HG03196 (cell line): ENCODE measurements at regions not wholly inside any gene's neighbourhood (a gene's known extent, or its start where the extent isn't known, plus 50 kb on each side); places are given as distances from the start of the nearest gene placed in this dataset.

Experiments
- ATAC-seq: cut with Tn5 transposase; IDR thresholded peaks from one replicate; pipeline ENCODE4 v1.9.1; 2021; ENCODE audit not compliant: unreplicated experiment

DNA sequence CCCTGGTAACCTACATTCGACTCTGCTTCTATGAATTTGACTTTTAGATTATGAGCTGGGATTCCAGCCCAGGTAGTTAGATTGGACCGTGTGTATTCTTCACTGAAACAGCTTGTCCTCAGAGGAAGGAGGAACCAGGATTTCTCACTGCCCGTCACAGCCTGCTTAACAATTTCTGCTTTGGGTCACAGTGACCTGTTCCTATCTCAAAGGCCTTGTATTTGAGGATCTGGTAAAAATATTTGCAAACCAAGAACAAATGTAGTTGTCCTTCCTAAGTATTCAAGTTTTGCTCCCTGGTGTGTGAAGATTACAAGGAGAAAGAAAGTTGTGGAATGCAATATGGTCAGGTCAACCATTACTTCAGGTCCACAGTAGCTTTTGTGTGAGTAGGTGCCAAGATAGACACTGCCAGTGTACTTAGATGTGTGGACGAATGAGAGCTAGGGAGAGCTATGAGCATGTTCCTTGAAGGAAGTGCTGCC, 55.1 kb downstream of the KIF4B start:
- no peak for ATAC-seq

DNA sequence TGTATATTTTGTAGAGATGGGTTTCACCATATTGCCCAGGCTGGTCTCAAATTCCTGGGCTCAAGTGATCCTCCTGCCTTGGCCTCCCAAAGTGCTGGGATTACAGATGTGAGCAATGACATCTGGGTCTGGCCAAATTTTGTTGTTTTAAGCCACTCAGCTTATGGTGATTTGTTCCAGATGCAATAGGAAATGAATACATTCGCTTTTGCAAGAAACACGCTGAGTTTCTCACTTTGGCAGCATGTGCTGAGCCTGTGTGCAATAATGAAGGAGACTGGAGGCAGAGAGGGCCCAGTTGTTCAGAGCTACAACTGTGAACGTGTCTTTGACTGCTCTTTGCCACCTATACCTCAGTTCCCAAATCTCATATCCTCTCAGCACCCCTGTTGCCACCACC, 56.4 kb downstream of the KIF4B start:
- ATAC-seq: no peak

DNA sequence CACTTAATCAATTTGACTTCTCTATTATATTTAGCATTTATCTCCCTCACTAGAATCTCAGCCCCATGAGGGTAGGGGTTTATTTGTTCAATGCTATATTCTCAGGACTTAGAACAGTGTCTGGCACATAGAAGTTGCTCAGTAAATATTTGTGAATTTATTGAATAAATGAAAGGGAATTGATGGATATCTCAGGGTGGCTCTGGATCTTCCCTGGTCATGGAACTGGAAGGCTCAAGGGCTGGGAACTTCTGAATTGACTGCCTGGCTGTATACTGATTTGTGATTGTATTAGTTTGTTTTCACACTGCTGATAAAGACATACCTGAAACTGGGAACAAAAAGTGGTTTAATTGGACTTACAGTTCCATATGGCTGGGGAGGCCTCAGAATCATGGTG, 57.2 kb downstream of the KIF4B start:
- no peak for ATAC-seq

DNA sequence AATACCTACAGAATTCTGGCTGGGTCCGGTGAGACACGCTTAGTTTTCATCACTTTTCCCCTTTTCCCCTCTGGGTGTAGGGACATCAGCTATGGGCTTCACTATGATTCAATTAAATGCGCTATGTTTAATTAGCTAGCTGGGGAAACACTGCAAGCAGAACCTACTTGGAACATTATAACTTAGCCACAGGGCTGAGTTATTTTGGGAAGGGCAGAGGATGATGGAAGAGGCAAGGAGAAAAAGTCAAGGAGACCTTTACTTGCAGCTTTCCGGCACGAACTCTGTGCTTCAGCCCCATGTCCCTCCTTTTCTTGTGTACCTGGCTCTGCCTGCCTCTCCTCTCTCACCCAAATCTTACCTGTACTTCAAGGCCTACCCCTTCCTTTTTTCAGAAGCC, 62.8 kb downstream of the KIF4B start:
- no peak for ATAC-seq

DNA sequence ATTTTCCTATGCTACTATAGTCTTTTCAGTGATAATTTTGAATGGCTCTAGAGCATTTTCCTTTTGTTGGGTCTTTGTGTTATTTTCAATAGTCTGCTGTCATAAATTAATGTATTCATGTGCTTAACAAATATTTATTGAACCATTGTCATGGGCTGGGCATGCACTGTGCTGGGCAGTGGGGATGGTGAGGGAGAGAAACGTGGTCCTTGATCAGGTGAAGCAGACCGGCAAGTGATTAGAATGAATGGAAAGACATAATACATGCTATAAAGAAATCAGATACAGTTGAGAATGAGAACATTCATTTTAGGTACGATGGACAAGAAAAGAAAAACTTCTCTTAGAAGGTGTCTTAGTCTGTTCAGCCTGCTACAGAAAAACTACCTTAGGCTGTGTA, 66.1 kb downstream of the KIF4B start:
- ATAC-seq: no peak

DNA sequence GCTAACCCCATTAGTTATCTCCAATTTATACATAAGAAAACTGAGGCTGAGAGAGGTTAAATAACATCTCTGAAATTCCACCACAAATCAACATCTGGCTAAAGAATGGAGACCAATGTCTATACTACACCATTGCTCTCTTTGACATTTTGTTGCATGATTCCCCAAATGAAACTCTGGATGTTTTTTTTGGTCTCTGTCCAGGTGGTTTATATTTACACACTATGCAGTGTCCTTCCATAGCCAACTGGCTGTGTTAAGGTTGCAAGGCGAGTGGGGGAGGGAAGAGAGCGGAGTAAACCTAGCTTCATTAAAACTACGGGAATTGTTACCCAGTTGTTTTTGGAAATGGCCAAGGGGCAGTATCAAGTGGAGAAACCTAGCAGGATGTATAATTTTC, 67.2 kb downstream of the KIF4B start:
- ATAC-seq: no peak

DNA sequence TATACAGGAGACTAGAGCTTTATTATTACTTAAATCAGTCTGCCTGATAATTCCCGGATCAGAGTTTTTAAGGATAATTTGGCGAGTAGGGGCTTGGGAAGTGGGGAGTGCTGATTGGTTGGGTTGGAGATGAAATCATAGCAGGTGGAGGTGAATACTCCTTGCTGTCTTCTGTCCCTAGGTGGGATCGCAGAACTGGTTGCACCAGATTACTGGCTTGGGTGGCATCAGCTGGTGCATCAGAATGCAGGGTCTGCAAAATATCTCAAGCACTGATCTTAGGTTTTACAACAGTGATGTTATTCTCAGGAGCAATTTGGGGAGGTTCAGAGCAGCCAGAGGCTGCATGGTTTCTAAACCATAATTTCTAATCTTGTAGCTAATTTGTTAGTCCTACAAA, 68.1 kb downstream of the KIF4B start:
- no peak for ATAC-seq

DNA sequence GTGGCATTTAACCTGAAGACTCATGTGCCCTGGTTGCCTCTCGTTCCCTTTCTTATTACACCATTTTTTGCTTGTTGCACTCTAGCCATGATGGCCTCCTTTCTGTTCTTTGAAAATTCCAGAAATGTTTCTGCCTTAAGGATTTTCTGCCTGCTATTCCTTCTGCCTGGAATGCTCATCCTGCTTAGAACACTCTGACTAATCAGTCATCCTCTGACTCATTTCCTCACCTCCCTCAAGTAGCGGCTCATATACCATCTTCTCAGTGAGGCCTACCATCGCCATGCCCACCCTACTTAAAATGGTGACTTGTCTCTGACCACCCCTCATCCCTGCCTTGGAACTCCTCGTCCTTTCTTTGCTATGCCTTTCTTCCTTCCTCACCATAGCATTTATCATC, 68.8 kb downstream of the KIF4B start:
- ATAC-seq: no peak

DNA sequence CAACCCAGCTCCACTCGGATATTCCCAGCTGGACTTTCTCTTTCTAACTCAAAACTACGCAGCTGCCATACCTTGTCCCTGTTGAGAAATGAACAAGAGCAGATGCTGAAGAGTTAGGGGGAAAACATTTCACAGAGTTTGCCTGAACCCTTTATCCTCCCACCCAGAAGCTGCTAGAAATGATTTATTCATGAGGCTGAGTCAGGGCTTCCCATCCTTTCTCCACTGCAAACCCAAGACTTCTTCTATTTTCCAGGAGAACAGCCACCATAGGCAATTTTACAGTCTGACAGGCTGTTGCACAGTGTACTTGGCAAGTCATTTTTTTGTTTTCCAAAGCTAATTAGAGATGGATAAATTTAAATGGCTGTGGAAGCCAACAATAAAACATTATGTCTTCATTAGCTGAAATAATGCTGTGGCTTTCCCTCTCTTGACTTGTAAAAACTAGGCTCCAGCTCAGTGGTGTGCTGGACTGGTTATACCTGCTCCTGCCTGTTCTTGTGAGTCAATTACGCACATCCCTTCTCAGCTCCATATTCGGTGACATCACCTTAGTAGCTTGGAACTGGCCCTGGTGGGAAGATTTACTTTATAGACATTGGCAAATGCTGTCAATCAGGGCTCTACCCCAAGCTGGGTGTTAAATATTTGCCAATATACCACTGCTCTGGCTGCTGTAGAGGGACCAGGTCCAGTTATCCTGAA, 71.9 kb downstream of the KIF4B start:
- ATAC-seq: no peak

DNA sequence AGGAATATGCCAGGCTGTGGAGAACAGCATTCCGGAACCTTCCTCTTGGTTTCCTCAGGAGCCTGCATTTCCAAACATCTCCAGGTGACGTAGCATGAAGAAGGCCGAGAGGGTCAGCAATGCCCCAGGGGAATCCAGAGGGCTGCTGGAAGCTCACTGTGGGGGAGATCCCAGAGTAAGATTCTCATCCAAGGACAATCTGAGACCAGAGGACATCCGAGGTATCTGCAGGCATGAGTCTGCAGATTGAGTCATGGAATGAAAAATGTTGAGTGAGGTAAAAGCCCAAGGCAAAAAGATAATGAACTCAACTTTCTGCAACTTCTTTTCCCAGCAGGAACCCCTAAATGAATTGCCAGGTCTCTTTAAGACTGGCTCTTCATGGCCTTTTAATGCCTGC, 73.5 kb downstream of the KIF4B start:
- ATAC-seq: no peak

DNA sequence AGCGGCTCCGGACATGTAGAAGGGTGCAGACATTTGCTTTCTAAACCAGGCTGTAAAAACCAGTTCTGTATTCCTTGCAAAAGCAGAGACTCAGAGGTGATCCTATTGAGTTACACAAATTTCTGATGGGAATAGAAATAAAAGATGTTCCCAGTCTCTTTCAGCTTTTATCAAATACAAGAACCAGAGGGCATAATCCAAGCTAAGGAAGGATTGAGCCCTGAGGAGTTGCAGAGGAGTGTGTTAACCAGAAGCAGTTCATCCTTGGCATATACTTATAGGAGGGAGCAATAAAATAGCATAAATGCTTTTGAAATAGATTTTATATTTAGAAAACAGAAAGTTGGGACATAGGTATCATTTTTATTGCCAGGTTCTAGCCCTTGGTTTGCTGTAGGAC, 75.3 kb downstream of the KIF4B start:
- ATAC-seq: no peak

DNA sequence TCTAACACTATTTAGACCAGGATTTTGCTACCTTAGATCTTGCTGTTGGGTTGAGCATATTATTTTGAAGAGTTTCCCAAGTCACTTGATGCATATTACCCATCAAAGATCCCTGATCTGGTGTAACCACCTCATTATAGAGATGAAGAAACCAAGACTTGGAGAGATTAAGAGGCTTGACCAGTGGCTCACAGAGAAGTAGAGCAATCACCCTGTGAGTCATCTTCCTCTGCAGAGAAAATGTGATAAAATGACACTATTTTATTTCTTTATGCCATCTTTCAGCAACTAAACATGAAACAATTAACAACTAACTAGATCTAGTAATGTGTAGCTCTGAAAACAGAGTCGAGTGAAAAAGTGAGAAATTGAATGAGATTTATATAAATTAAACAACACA, 76.1 kb downstream of the KIF4B start:
- ATAC-seq: no peak

DNA sequence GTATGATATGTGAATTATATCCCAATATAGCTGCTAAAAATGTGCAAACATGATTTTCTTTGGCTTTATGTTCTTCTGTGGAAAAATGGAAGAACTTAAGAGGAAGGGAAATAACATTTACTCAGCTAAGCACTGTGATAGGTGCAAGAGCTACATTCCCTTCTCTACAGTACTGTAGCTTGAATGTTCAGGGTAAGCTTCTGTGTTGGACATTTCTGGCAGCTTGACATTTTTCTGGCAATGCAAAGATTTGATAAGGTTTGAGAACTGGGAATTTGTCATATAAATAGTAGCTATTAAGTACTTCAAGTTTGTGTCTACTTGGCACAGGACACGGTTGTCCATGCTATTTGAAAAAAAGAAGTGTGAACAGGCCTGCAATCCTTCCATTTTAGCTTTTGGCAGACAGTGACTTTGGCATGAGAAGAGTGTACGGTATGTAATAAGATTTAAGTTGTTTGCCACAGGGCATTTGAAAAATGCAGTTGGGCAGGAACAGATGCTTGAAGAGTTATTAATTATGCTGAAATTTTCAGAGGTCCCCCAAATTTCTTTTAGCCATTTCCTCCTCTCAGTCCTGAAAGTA, 77.6 kb downstream of the KIF4B start:
- no peak for ATAC-seq

DNA sequence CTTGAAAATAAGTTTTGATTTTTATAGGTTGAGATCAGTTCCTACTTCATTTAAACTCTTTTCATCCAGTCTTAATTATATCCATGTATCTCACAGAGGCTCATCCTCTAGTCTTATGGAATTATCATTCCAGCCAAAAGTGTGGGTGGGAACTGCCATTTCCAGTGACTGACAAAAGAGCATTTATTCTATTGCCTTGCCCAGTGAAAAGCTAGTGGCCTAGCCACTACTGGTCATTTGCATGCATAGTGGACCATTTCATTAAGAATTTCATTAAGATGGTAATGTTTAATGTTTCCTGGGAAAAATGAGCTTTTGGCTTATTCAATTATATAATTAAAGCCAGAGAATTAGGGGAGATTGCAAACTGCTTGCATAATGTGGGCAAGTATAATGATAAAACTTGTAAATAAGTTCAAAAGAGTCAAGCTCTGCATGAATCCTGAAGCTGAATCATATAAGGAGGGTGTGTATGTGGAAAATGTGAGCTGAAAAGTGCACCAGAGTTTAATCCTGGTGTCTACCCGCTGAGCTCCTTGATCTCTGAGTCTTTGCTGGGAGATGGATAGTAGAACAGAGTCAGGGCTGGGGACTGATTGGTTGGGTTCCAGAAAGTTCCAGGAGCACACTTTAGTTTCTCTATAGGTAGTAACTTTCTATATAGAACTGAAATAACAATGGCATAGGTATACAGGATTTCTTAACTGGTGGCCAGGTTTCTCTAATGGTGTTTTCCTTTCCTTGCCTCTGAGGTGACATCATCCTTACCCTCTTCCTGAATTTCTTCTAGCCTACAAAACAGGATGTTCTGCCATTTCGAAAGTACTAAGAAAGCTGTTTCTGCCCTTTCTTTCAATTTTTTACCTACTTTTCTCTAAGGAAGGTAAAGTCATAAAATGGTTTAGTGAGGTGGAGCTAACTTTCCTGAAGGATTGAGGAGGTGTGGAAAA, 78.5 kb downstream of the KIF4B start:
- ATAC-seq: no peak

DNA sequence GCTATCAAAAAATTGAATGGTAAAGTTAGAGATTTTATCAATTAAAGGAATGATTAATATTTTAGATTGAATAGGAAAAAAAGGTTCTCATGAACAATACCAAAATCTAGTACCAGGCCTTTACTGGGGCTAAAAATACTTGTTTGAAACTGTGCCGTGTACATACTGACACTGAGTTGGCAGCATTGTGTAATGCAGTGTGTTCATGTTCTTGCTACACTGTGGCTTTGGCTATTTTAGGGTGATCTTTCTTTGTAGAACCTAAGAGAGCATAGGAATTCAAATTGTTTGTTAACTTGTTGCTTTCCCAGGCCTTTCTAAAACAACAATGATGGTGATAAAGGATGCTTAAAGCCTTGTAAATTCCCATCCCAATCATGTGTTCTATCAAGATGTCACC, 80.9 kb downstream of the KIF4B start:
- ATAC-seq: no peak

DNA sequence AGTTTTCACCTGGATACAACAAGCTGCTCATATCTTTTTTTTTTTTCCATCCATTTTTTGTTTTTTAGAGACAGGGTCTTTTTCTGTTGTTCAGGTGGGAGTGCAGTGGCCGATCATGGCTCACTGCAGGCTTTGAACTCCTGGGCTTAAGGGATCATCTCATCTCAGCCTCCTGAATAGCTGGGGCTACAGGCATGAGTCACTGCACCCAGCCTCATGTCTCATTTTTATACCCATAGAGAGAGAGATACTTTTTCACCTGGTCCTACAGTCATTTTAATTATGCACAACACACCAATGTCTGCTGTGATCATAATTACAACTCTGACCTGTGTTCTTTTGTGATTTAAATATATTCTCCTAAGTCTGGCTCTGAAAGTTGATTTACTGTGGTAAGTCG, 84.4 kb downstream of the KIF4B start:
- no peak for ATAC-seq

DNA sequence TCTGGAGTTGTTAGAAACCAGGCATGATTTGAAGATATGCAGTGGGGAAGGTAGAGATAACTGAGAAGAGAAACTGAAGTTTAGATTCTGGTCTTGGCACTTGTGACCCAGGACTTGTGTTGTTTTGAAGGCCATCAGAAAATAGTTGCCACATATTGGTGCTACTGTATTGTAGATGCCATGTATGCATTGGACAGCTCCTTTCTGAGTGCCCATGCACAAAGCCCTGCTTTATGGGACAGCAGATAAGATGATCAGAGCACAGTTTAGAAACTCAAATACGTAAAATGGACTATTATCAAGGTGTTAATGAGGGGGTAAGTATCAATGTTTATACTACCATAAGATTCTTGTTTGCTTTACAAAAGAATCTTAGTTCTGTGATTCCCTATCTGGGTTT, 84.9 kb downstream of the KIF4B start:
- ATAC-seq: no peak

DNA sequence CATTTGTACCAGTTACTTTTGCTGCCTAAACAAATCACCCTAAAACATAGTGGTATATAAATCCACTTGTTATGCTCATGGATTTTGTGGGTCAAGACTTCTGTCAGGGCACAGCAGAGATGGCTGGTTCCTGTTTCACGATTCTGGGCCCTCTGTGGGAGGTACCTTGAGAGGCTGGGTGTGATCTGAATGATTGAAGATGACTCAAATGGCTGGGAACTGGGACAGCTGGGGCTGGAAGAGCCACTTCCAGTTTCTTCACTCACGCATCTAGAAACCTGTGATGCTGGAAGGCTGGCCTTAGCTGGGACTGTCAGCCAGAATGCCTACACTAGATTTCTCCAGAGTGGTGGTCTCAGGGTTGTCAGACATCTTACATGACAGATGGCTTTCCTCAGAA, 88.1 kb downstream of the KIF4B start:
- ATAC-seq: no peak

DNA sequence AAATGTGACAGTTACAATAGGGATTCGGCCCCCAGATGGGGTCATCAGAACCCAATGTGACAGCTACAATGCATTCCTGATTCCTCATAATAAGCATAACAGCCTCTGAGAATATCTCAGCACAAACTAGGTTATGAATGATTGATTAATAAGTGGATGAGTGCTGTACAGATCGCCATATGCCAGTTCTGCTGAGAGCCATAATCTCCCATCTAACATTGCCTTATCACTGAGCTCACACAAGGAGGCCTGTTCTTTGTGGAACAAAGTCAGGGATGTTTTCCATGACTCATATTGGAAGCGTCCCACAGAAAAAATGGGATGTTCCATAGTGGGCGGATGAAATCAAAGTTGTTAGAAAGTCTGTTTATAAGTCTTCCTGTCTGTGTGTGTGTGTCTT, 89.6 kb downstream of the KIF4B start:
- no peak for ATAC-seq

DNA sequence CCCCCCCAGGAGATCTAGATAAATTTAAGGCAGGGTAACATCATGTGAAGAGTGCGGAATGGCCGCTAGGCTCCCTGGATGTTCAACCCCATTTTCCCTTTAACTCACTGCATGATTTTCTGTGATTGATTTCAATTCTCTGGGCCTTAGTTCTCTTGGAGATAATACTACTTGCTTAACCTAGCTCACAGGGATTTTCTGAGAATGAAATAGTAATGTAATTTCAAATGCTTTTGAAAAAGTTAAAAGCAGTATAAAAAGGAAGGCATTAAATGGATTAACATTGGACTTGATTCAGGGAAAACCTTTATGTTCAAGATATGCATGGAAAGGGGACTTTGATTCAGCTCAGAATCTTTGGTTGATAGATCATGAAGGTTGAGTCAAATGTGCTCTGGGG, 90.9 kb downstream of the KIF4B start:
- ATAC-seq: no peak

DNA sequence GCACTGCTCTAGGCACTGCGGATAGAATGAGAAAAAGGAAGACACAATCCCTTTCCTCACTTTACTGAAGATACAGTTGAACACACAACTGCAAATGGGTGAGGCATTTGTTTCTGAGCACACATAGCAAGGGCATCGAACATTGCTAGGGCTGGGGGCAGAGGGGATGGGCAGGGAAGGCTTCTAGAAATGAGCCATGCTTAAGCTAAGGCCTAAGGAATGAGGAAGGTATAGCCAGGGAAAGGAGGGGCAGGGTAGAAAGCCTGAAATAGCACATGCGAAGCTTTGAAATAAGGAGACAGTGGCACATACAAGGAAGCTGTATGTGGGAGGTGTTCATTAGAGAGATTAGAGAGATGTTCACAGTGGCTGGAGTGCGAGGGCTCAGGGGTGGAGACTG, 92.7 kb downstream of the KIF4B start:
- ATAC-seq: no peak

DNA sequence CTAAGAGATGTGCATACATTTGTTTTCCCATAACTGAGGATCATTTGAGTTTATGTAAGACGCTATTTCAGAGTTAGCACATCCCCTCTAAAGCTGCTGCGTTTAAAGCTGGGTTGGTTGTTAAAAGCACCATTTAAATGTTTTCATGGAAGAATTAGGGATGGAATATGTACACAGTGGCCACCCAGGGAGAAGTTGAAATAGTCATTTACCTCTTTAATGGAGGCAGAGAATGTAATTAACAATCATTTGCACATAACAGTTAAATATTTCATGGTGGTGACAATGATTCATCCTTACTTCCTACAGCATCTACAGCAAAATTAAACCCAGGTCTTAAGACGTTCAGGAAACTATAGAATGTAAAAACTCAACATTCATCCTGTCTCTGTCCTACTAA, 100.3 kb downstream of the KIF4B start:
- no peak for ATAC-seq
